ENCODE measurements at regions not wholly inside any gene's neighbourhood (a gene's known extent, or its start where the extent isn't known, plus 50 kb on each side); places are given as distances from the start of the nearest gene placed in this dataset.

DNA sequence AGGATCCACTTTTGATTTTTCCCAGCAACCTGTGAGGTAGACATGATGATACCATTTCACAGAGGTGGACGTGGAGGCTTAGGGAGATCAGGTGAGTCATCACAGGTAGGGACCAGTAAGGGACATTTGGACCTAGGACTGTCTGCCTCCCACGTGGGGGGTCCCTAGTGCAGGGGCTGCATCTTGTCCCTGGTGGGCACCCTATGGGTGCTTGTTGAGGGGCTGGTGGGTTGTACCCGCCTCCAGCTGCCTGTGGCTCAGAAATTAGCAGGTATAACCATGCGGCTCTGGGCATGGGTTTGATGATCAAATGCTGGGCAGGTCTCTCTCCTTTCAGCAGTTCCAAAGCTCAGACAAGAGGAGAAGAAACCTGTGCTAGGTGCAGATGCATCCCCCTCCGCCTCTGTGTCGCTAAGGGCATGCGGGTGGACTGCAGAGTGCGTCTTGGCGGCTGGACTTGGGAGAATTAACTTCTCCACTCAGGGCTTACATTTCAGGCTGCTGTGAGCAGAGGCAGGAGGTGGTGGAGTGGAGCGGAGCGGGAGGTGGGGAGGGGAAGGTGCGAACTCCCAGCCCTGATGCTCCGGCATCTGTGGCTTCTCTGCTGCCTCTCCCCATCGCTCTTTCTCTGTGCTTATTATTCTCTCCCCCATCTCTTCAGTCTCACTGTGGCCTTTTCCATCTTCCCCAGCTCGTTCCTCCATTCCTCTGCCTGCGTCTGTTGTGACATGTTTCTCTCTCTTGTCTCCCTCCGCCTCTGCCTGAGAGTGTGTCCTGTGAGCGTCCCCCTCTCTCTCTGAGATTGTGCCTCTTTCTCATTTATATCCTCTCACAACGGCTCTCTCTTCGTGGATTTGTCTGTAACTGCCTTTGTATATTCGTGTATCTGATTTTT, 146.8 kb downstream of the PTPRU start:
- TF ChIP-seq, protein P1, sequence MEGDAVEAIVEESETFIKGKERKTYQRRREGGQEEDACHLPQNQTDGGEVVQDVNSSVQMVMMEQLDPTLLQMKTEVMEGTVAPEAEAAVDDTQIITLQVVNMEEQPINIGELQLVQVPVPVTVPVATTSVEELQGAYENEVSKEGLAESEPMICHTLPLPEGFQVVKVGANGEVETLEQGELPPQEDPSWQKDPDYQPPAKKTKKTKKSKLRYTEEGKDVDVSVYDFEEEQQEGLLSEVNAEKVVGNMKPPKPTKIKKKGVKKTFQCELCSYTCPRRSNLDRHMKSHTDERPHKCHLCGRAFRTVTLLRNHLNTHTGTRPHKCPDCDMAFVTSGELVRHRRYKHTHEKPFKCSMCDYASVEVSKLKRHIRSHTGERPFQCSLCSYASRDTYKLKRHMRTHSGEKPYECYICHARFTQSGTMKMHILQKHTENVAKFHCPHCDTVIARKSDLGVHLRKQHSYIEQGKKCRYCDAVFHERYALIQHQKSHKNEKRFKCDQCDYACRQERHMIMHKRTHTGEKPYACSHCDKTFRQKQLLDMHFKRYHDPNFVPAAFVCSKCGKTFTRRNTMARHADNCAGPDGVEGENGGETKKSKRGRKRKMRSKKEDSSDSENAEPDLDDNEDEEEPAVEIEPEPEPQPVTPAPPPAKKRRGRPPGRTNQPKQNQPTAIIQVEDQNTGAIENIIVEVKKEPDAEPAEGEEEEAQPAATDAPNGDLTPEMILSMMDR (IDR thresholded peaks at IDR 0.05; ENCODE audit: low read depth, low read length, poor library complexity, severe bottlenecking), result no peak
- TF ChIP-seq EZH2phosphoT487 (IDR thresholded peaks at IDR 0.05; ENCODE audit: borderline replicate concordance, low read length), result no peak
